NCI-H1105 treated with DMSO at 0.1 percent for 48 hours (cell line): ENCODE measurements at regions not wholly inside any gene's neighbourhood (a gene's known extent, or its start where the extent isn't known, plus 50 kb on each side); places are given as distances from the start of the nearest gene placed in this dataset.

Experiments
- DNase-seq: peaks from one replicate; lab custom pipeline; 2025; lab: John Stamatoyannopoulos, UW

DNA sequence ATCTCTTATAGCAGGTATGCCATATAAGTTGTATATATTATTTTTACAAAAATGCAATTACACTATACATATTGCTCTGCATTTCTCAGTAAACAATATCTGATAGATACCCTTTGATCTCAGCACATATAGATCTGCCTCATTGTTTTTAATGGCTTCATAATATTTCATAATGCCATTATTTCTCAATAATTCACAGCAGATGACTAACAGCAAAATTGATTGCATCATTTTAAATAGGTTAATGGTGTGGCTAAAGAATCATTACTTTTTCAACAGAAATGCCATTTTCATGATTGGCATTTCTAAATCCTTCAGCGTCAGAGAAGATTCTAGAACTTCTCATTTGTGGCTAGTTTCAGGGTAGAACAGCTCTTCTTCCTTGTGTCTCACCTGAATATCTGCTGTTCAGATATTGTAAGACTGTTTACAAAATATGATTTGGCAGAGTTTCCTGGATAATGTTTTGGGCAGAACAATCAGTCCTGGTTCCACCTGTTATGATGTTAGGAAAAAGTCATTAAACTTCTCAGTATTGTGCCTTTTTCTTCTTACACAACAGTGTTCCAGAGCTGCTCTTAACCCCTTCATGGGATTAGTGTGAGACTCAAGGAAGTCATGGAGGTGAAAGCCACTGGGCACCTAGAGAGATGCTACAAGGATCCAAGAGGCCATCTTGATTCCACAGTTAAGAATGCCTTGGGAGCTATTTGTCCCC lies 397.6 kb upstream of the THBS1 start:
- DNase-seq = no peak

DNA sequence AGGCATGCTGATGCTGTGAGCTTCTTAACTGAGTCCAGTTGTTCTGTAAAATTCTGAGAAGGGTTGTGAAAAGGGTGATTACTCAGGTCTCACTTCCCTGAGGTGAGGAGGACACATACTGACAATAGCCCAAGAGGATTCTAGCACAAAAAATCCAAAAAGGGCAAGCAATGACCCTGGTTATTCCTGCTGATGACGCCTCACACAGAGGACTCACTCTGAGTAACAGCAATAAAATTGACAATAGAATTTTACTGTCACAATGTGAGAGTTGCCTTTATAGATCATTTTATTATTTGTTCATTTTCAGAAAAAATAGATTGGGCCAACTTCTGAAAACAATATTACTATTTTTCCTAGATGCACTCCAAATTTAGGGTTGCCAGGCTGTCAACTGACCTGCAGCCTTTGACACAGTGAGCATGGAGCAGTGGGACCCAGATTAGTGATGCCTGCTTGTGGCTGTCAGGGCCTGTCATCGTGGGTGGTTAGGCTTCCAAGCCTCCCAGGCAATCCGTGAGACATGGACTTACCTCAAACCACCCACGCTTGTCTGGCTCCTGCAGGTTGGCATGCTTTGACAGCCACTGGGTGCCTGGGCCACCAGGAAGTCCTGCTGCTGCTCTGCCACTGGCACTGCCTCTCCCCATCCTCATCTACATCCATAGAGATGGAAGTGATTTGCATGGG lies 396.0 kb upstream of the THBS1 start:
- DNase-seq = no peak

DNA sequence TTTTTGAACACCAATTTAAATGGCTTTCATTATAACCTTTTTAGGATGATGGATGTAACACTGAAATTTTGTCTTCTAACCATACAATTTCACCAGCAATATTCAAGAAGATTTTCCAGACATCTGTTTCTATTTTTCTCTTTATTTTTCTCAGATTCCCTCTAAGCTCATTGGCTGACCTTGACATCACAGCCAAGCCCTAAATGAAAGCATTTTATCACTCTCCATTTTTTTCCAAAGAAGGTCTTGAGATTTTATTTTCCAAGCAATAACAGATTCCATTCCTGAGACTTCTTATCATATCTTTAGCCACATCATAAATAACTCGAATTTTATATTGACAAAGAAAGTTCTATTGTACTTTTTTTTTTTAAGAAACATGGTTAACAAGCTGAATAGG lies 392.6 kb upstream of the THBS1 start:
- DNase-seq = no peak

DNA sequence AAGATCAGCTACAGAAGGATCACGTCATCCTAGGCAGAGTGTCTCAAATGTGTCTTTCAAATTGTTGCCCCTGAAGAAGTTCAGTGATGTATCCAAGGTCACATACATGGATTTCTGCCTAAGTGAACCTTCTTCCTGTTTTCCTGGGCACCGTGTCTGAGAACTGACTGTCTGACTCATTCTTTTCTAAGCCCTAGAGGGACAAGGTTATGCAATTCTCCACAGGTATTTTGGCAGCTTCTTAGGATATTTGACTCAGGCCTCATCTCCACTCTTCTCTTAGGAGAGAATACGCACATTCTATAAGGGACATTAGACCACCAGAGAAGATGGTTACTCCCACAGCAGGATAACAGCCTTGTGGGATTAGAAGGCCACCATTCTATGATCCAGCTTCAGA lies 391.9 kb upstream of the THBS1 start:
- no peak for DNase-seq

DNA sequence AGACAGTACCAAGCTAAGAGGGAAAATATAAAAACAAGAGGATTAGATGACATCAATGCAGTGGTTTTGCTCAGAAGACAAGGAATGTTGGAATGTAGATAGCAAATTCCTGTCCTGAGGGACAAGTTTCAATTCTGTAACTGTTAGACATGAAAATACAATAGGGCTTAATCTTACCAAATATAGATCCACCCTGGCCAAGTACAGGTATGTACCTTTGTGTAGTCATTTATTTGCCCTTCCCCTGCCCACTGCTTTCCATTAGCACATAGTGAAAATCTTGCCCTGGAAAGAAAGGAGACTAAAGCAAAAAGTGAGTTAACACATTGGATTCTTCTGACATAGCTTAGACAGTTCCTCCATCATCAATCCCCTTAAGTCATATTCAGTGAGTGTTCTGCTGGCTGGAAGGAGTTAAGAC lies 389.0 kb upstream of the THBS1 start:
- DNase-seq = no peak

DNA sequence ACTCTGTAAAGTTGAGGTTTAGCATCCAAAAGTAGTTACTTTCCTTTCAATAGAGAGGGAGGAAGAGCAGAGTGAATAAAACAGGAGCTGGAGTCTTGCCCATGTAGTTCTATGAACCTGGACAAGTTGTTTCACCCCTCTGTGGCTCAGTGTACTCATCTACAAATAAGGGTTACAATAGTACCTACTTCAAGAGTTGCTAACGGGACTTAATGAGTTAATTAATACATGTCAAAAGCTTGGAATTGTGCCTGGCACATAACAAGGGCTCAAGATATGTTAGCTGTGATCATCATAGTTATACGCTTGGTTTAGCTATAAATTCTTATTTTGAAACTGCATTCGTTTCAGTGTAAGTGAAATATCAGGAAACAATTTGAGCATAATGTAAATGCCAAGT lies 388.5 kb upstream of the THBS1 start:
- no peak for DNase-seq

DNA sequence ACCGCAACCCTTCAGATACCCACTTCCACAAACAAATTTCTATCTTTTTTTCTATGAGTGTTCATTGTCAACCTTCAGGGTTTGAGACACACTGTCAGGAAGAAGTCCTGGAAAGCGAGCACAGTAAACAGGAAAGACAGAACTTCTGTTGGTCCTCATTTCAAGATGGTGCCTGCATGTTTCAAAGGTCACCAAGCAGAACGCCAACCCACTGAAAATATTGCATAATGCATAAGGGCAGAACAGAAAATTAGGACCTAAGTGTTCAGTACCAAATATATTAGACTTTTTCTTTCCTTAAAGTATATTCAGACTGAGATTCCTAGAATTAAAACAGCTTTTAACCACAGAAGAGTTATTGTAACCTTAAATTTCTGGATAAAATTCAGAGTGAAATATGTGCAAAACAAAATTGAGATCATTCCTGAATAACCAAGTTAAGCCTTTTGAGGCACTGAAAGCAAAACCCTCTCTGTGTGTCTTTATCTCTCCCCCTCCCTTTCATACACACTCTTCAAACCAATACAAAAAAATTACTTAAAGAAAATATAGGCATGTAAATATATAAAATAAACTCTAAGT lies 387.8 kb upstream of the THBS1 start:
- DNase-seq = no peak

DNA sequence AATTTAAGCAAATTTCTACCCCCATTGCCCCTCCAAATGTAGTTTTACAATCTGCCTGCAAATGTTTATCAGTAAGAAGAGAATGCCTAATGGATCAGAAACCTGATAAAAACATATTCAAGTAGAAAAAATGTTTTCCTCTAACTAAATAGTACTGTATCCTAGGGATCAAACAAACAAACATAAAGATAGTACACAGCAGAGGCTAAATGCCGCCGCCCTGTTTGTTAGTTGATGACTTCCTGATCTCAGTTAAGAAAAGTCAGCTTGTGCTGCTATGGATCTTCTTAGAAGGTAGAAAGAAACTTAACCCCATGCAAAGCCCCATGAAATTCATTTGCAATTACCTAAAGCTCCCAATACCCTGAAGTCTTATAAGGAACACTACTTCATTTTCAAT lies 387.3 kb upstream of the THBS1 start:
- DNase-seq = no peak

DNA sequence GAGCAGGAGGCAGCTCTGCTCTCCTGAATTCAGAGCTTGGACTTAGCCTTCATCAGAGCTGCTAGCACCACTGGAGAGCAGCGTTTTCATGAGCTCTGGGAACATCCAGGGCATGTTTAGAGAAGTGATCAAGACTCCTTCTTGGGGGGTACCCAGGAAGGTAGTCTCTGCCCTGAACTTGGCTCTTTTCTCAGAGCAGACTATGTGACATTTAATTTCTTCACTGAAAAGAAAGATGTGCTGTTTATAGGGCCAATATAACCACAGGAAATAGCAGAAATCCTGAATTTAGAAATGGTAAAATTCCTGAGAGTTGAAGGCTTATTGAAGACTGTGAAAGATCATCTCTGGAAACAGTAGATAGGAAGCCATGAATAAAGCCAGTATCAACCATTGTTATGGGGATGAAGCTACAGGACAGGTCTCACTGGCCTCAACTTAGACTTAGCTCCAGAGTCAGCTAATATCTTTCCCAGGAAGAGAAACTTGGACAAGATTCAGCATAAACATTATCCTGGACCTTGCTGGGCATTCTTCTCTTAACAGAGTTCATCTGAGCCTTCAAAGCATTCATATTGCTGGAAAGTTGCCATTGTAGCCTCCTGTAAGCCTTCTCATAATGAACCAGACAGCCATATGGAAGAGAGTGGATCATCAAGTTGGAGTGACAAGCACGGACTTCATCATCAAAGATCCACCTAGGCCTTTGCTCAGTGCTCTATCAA lies 386.6 kb upstream of the THBS1 start:
- DNase-seq = no peak

DNA sequence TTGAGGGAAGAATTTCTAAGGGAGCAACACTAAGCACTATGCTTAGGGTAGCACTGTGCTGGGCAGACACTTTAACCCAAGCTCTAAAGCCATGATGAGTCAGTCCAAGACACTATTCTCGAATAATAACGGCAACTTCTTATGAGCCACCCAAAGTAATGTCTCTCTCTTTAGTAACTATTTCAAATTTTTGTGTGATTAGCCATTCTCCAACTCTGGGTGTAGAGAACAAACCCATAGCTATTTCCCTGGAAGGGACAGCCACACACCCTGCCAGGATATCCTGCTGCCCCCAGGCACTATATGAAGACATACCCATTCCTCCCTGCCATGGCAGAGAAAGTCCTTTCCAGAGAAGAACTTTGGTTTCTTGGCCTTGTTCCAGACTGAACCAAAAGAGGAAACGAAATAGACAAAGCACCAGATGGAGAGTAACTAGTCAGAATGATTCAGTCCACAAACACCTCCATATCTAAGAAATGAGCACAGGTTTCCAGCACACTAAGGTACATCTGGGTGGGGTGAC lies 384.9 kb upstream of the THBS1 start:
- DNase-seq = no peak

DNA sequence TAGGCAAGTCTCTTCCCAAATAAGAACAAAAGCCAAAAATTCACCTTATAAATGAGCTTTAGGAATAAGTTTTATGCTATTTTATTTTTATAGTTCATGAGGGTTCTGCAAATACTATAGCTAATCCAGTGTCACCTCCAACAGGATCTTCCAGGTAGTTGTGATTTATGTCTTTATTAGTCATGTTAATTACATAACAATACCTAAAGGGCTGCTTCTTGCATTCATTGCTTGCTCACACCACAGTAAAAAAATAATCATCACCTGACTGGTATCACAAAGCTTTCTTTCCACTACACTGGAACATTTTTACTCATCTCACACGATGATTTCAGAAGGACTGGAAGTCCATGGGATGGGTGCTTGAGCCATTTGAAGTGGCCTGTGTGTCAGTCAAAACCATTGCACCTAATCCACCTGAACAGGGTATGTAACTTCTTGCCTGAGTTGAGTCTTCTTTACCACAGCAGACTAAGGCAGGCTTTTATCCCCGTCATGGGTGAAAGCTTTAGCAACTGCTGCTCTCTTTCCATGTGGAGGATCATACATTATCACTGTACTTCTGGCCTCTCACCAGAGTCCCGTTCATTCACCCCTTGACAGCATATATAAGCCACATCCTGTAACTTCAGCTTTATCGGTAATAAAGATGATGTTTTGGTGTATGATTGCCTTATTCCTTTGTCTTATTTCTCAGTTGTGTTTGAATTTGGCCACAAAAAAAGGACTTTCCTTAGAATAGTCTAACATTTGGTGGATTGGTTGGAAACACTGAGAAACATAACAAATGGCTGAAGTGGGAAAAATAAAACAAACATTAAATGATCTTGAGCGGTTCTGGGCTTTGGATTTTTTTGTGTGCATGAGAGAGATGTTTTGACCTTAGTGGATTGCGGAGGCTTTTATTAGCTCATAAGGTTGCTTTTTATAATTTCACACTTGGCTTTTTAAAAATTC lies 382.6 kb upstream of the THBS1 start:
- DNase-seq = no peak

DNA sequence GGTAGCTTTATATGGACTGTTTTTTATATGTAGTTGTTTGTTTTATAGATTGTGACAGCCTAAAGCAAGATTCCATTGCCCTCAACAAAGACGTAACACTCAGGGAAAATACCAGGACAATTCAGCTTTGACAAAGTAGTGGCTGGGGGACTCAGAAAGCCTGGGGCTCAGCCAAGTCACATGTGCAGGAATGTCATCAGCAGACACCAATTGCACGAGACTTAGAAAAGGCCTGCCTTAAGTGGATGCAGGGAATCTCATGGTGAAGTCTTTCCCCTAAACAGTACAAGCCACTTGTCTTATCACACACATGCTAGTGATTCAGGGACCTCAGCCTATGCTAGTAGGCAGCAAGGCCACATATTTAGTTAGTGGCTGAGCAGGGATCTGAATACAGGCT lies 381.8 kb upstream of the THBS1 start:
- DNase-seq = no peak

DNA sequence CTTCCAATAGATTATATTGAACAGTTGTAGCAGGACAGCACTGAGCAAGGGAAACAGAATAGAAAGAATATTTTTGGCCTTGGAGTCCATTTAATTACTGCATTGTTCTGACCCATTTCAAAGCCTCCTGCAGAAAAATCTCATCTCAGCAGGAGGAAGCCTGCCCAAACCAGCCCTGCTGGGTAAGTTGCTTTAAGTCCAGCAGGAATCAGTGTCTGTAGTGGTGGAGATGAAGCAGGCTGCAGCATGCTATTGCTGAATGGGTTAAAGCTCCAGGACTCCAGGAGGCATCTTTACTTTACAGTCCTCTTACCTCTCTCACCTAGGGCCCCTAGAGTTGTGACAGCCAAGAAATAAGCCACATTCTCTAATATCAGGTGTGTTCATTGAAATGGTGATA lies 380.3 kb upstream of the THBS1 start:
- no peak for DNase-seq

DNA sequence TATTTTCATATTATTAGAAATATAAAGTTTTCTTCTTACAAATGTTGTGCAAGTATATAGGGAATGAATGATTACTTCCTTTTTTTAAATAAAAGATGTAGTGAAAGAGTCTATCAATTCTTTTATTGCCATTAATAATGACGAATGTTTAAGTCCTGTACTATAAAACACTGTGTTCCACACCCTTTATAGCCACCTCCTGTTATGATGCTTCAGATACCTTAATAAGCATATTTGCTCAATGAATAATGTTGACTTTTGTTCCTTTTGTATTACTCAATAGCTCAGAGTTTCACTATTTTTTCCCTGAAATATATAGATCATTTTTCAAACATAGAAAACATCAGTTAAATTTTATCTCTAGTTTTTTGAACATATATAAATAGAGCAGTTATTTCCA lies 378.2 kb upstream of the THBS1 start:
- DNase-seq = no peak

DNA sequence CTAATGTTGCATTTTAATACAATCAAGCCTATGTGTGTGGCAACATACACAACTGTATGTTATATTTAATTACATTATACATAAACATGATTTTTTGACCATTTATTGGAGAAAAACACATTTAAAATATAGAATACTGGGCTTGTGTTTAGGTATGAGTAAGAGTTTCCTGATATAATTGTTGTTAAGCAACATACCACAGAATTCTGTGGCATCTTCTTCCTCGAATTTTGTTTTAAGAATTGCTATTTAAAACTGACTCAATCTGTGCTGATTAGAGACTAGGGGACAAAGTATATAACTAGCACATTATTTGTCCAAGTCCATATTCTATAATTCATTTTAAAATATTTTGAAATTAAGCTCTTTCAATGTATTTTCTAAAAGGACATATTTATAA lies 376.8 kb upstream of the THBS1 start:
- DNase-seq = no peak

DNA sequence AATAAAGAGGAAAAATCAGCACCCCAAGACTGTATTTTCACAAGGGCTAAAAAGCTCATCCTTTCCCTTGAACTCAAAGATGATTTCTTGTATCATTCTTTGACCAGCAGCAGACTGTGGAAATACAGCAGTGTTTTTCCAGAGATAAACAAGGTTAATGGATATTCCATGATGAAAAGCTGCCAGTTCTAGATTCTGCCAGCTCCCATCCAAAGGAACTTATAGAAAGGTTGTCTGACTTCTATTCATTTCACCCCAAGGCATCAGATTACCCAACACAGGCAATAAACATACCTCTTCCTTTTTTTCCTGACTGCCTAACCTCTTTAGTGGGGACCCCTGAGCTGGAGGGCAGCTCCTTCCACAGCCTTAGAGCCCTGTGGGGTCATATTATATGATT lies 375.8 kb upstream of the THBS1 start:
- no peak for DNase-seq

DNA sequence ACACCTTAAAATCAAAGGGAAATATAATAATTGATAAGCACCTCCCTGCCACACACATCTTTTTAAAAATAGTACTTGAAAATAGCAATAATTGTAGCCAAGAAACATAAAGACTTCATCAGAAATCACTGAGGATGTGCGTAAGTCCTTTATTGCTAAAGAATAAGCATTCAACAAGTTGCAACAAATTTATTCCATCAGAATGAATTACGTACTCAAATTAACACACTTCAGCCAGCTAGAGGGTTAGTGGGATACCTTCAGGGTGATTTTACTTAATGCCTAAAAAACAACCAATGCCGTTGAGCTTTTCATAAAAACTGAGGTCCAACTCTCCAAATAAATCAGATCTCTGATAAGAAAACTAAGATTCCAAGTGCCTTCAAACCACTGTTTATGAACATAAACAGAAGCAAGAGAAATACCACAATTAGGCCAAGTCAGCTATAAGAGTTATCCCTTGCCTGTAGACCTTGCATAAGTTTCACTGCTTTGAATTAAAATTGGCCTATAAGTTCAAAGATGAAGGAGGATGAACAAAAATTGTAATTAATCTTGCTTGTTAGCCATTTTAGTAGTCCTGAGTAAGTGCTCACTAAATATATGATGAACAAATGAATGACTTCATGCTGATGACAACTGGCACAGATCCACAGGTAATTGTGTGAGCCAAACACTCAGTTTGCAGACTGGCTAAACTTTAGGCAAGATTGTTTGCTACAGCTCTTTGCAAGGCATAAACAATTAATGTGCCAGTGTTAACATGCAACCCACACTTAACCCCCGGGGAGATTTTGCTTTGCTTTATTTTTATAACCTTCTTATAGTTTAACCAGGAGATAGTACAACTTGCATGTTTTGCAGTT lies 375.1 kb upstream of the THBS1 start:
- no peak for DNase-seq

DNA sequence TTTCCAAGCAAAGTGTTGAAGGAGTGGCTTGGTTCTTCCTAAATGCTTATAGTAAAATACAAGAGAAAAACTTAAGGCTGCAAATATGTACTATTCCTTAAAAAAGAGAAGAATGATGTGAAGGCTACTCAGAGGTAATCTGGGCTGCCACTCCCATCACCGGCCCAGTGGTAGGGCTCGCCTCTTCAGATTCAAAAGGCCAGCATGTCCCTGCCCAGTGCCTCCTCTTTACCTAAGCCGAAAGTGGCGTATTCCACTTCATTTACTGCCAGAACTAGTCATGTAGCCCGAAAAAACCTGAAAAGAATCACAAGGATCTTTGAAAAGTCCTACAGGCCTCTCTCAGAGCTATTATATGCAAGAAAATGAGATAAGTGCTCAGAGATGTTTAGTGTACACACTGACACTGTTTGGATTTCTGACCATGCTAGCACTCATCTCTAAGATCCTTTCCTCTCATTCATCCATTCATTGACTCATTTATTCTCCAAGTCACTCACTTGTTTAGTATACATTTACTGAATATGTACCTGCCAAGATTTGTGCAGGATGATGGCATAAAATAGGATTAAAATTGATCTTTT lies 373.3 kb upstream of the THBS1 start:
- DNase-seq = no peak

DNA sequence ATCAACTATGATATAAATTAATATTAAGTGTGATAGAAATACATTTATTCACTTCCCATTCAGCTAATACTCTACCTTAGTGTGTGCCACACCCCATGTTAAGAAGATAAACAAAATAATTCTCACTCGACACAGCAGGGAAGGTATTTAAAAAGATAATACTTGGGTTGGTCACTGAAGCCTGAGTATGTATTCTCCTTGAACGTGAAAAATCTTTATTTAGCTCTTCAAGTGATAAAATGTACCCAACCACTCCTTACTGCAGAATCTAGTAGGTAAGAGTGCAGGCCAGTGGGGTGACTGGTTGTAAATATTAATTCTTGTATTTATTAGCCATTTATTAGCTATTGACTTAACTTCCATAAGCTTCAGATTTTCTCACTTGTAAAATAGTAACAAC lies 372.7 kb upstream of the THBS1 start:
- no peak for DNase-seq

DNA sequence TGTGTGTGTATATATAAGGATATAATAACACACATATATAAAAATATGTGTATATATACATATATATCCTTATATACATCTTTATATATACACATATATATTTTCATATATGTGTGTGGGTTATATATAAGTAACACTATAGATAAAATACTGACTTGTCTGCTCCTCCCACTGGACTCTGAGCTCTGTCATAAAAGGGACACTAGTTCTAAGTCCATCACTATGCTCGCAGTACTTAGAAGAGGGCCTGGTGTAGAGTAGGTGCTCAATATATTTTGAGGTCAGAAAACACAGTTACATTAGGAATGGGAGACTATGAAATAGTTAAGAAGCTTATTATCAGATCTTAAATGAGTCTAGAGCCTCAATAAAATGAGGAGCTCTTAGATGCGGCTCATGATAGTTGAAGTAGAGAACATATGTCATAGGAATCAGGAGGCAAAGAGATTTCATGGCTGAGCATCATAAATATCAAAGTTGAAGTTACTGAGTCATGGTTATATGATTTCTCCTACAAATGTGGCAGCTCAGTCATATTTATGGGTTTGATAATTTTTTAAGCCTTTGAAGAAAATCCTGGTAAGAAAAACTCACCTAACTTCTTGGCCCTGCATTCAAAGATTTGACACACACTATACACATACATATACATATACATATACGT lies 371.2 kb upstream of the THBS1 start:
- no peak for DNase-seq
